Activated naive CD4-positive, alpha-beta T cell treated with anti-CD3 and anti-CD28 coated beads for 36 hours (primary cell): ENCODE measurements at regions not wholly inside any gene's neighbourhood (a gene's known extent, or its start where the extent isn't known, plus 50 kb on each side); places are given as distances from the start of the nearest gene placed in this dataset.

Source experiments
- CTCF ChIA-PET: fragments of 350-600 bp; sonication (Branson Sonifier 250); formaldehyde crosslinking; loops from one replicate; lab custom pipeline; 2021; ENCODE audit warnings: antibody characterized with exemption; lab: Charles Lee
- DNase-seq: peaks from one replicate; pipeline ENCODE4 v3.0.0-alpha.2; 2020
- H3K27ac Mint-ChIP-seq: one replicate; pipeline ENCODE4 v1.8.0; 2021; ENCODE audit warnings: mild to moderate bottlenecking, mixed read lengths
- H3K27me3 Mint-ChIP-seq: one replicate; pipeline ENCODE4 v1.8.0; 2021; ENCODE audit warnings: low read depth, mixed read lengths
- H3K36me3 Mint-ChIP-seq: one replicate; pipeline ENCODE4 v1.8.0; 2021; ENCODE audit warnings: low read depth, mixed read lengths
- H3K4me1 Mint-ChIP-seq: one replicate; pipeline ENCODE4 v1.8.0; 2021; ENCODE audit warnings: low read depth, mixed read lengths
- H3K4me3 Mint-ChIP-seq: one replicate; pipeline ENCODE4 v1.8.0; 2021; ENCODE audit warnings: mild to moderate bottlenecking, moderate library complexity, mixed read lengths
- H3K9me3 Mint-ChIP-seq: one replicate; pipeline ENCODE4 v1.8.0; 2021; ENCODE audit warnings: mixed read lengths
- intact Hi-C: fragments of 100-400 bp; cut with micrococcal nuclease; formaldehyde crosslinking; loops from one replicate; pipeline ENCODE4 v1.15.1; 2023

DNA sequence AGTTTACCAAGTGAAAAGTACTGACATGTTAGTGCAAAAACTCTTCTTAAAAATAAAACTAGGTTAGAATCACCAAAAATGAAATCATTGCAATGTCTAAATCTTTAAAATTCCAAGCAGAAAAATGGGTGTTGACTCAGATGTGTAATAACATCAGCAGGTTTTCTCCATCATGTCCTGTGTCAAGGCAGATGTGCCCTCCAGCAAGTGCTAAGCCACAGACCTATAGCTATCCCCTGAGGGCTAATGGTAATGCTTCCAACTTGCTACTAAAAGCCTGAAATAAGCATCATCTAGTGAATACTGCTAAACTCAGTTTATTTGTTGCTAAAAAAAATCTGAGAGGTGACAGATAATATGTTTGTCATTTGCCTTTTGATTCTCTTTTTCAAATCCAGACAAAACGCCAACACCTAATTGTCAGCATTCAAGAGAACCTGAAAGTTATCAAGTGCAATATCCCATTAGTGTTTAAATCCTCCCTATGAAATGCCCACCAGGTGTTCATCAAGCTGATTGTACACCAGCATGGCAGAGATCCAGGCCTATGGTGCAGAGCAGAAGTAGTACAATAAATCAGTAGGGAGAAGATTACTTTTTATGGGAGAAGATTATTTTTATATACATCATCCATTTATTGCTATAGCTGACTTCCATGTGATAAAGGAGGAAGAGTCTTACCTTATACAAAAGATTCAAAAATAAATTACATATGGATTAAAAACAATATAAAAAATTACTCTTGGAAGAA lies 55.1 kb upstream of the SYT9 start:
- DNase-seq: no peak
- Mint-ChIP-seq H3K27me3 (peaks cover 4% of the 10 kb centered on the region), H3K9me3 (no peaks in the 10 kb centered on the region), H3K4me3 (no peak overlapping the region), H3K27ac (no peak overlapping the region), H3K36me3 (no peaks in the 10 kb centered on the region), H3K4me1 (no peaks in the 10 kb centered on the region)
- CTCF ChIA-PET: interaction anchor here (0.7 to 1.1 kb wide), 2 partner anchors 16 to 91 kb away, joined by 3 read pairs; no protein-coding TSS in a partner anchor
- intact Hi-C loops: no loop called here

DNA sequence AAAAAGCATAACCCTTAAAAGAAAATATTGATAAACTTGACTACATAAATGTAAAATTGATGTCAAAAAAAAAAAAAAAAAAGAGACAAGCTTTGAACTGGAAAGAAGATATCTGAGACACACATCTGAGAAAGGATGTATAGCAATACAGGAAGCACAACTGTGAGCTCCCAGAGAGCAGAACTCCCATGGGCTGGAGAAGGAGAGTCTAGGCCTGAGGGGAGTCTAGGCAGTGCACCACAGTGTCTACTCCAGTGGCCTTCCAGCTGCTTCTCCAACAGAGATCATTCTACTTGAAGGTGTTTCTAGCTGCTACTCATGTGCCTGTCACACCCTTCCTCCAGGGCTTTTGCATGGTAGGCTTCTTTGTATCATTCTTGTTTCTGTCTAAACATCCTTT lies 54.2 kb upstream of the SYT9 start:
- intact Hi-C loops: no loop called here
- no peak for DNase-seq
- Mint-ChIP-seq H3K4me1 (no peaks in the 10 kb centered on the region), H3K27me3 (peaks cover 4% of the 10 kb centered on the region), H3K9me3 (no peaks in the 10 kb centered on the region), H3K4me3 (no peak overlapping the region), H3K27ac (no peak overlapping the region), H3K36me3 (no peaks in the 10 kb centered on the region)
- CTCF ChIA-PET: interaction anchor here (0.5 to 1.1 kb wide), 2 partner anchors 15 to 1387 kb away, joined by 3 to 4 read pairs; no protein-coding TSS in a partner anchor
